Lower leg skin (tissue), 3 donors: ENCODE measurements at regions not wholly inside any gene's neighbourhood (a gene's known extent, or its start where the extent isn't known, plus 50 kb on each side); places are given as distances from the start of the nearest gene placed in this dataset.

Experiments used
- CTCF ChIP-seq, 3 donors: fragments of 450-650 bp; IDR thresholded peaks; one replicate each; pipeline ENCODE4 v1.5.1; 2016; ENCODE audit warnings: antibody characterized with exemption in 3 of 3, mild to moderate bottlenecking in 3 of 3, moderate library complexity in 2 of 3
- POLR2A ChIP-seq, 2 donors: fragments of 450-650 bp; IDR thresholded peaks; one replicate each; pipeline ENCODE4 v1.6.1; 2016 to 2017; ENCODE audit warnings: antibody characterized with exemption in 2 of 2, mild to moderate bottlenecking in 1 of 2, moderate library complexity in 1 of 2

- TF ChIP-seq CTCF (IDR thresholded peaks at IDR 0.05) (no peak), POLR2A (IDR thresholded peaks at IDR 0.05) (no peak)
Observed at GRCh38 chr7:93810561-93810960, 80.0 kb downstream of the TFPI2 start.
